Tibial nerve (tissue), 4 donors: ENCODE measurements at regions not wholly inside any gene's neighbourhood (a gene's known extent, or its start where the extent isn't known, plus 50 kb on each side); places are given as distances from the start of the nearest gene placed in this dataset.

Experiments
- DNase-seq, 2 donors: peaks; one replicate each; pipeline ENCODE4 v3.0.0-alpha.2; 2019; ENCODE audit warnings: low spot score in 2 of 2
- H3K27ac ChIP-seq, 4 donors: fragments of 200-600 bp; sonication (generic) in 3 of 4; one replicate each; pipeline ENCODE4 v1.5.1; 2017 to 2019; ENCODE audit warnings: mild to moderate bottlenecking in 1 of 4
- H3K27me3 ChIP-seq, 2 donors: fragments of 200-600 bp; sonication (generic) in 1 of 2; one replicate each; pipeline versions ENCODE4 v1.5.1 to v1.6.0; 2017 to 2019
- H3K36me3 ChIP-seq, 3 donors: fragments of 200-600 bp; sonication (generic); one replicate each; pipeline ENCODE4 v1.5.1; 2018 to 2019
- H3K4me1 ChIP-seq, 4 donors: fragments of 200-600 bp; sonication (generic) in 3 of 4; one replicate each; pipeline ENCODE4 v1.5.1; 2017 to 2019
- H3K4me3 ChIP-seq, 4 donors: fragments of 200-600 bp; sonication (generic) in 3 of 4; one replicate each; pipeline ENCODE4 v1.5.1; 2017 to 2019; ENCODE audit warnings: mild to moderate bottlenecking in 1 of 4, moderate library complexity in 1 of 4
- H3K9me3 ChIP-seq, 4 donors: fragments of 200-600 bp; sonication (generic) in 3 of 4; one replicate each; pipeline ENCODE4 v1.5.1; 2017 to 2019
- EP300 ChIP-seq, 2 donors: sonication (generic); formaldehyde crosslinking; IDR thresholded peaks; one replicate each; pipeline ENCODE4 v1.6.1; 2017; ENCODE audit warnings: antibody characterized with exemption in 2 of 2, mild to moderate bottlenecking in 1 of 2
- POLR2A ChIP-seq, 2 donors: fragments of 450-650 bp; IDR thresholded peaks; one replicate each; pipeline ENCODE4 v1.6.1; 2017; ENCODE audit warnings: antibody characterized with exemption in 2 of 2, mild to moderate bottlenecking in 2 of 2, moderate library complexity in 2 of 2
- WGBS, 2 donors: methylation state at CpG; one replicate each; pipeline ENCODE4 v1.1.5; 2018; 5-methylcytosine and 5-hydroxymethylcytosine counted together
- TF ChIP-seq, protein P1 (sequence below), 5 experiments: fragments of 200-600 bp in 3 of 5; fragments of 450-650 bp in 2 of 5; sonication (generic) in 3 of 5; IDR thresholded peaks; one replicate each; pipeline ENCODE4 v1.5.1; 2016 to 2019; ENCODE audit warnings: antibody characterized with exemption in 5 of 5, mild to moderate bottlenecking in 3 of 5, moderate library complexity in 2 of 5

GRCh38 chr5:62167561-62168057 lies 138.4 kb upstream of the KIF2A start:
- Histone ChIP-seq H3K4me1 (no peaks in the 10 kb centered on the region), H3K27ac (no peak overlapping the region), H3K4me3 (no peak overlapping the region), H3K9me3 (peaks cover 0 to 5% (median 0%) of the 10 kb centered on the region in 4 donors), H3K36me3 (no peaks in the 10 kb centered on the region), H3K27me3 (no peaks in the 10 kb centered on the region)
- WGBS, 2 donors = 56 to 59% methylated on average over 3 of the region's 3 CpGs
- no peak for TF ChIP-seq EP300 (IDR thresholded peaks at IDR 0.05)
- TF ChIP-seq, protein P1, sequence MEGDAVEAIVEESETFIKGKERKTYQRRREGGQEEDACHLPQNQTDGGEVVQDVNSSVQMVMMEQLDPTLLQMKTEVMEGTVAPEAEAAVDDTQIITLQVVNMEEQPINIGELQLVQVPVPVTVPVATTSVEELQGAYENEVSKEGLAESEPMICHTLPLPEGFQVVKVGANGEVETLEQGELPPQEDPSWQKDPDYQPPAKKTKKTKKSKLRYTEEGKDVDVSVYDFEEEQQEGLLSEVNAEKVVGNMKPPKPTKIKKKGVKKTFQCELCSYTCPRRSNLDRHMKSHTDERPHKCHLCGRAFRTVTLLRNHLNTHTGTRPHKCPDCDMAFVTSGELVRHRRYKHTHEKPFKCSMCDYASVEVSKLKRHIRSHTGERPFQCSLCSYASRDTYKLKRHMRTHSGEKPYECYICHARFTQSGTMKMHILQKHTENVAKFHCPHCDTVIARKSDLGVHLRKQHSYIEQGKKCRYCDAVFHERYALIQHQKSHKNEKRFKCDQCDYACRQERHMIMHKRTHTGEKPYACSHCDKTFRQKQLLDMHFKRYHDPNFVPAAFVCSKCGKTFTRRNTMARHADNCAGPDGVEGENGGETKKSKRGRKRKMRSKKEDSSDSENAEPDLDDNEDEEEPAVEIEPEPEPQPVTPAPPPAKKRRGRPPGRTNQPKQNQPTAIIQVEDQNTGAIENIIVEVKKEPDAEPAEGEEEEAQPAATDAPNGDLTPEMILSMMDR (IDR thresholded peaks at IDR 0.05) = no peak
- TF ChIP-seq POLR2A (IDR thresholded peaks at IDR 0.05) = no peak
- no peak for DNase-seq

DNA sequence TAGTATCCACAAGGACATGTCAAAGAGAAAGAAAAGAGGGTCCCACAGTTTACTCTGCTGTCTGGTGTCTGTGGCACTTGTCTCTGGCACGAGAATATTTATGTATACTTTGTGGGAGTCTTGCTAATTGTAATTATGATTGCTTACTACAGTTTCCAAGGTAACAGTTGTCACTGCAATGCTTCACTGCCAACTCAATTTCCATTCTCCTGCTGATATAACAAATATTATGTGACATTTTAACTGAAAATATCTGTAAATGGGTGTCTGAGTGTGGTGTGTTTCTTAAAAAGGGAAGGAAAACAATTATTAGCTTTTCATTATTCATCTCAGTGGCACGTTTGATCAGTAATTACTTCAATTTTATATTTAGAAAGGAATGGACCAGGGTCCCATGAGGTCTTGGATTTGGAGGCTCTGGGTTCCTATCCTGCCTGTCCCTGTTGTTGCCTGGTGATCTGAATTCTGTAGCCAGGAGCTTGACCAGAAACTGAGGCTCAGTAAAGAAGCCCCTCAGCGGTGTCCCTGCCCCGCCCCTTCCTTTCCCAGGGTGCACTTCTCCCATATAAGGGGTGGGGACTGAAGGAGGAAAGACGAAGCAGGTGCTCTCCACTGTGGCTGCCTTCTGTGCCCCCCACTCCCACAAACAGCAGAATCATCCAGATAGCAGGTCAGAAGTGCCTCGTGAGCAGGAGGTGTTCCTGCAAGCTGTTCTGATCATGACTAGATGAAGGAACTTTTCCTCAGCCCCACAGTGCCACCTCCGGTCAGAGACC lies 137.3 kb upstream of the KIF2A start:
- WGBS, 2 donors = 67 to 78% methylated on average over 7 of the region's 7 CpGs

GRCh38 chr5:62178258-62178657 lies 127.7 kb upstream of the KIF2A start:
- DNase-seq = no peak
- no peaks in the 10 kb centered on the region for H3K36me3 ChIP-seq
- H3K27me3 ChIP-seq = no peaks in the 10 kb centered on the region
- H3K27ac ChIP-seq = no peak overlapping the region
- TF ChIP-seq POLR2A (IDR thresholded peaks at IDR 0.05) = no peak
- TF ChIP-seq, protein P1 (IDR thresholded peaks at IDR 0.05) = no peak
- no peak for TF ChIP-seq EP300 (IDR thresholded peaks at IDR 0.05)
- no peaks in the 10 kb centered on the region for H3K9me3 ChIP-seq
- H3K4me1 ChIP-seq = no peaks in the 10 kb centered on the region
- H3K4me3 ChIP-seq = no peak overlapping the region
- 73 to 75% methylated on average over 5 of the region's 5 CpGs for WGBS, 2 donors

More for the DNA sequence above, 137.3 kb upstream of the KIF2A start:
- no peak for DNase-seq
- H3K4me1 ChIP-seq = no peaks in the 10 kb centered on the region
- H3K4me3 ChIP-seq = no peak overlapping the region
- H3K27ac ChIP-seq = no peak overlapping the region
- H3K36me3 ChIP-seq = no peaks in the 10 kb centered on the region
- no peaks in the 10 kb centered on the region for H3K27me3 ChIP-seq
- no peaks in the 10 kb centered on the region for H3K9me3 ChIP-seq
- TF ChIP-seq EP300 (IDR thresholded peaks at IDR 0.05) (no peak), POLR2A (IDR thresholded peaks at IDR 0.05) (no peak)
- TF ChIP-seq, protein P1 (IDR thresholded peaks at IDR 0.05) = no peak

DNA sequence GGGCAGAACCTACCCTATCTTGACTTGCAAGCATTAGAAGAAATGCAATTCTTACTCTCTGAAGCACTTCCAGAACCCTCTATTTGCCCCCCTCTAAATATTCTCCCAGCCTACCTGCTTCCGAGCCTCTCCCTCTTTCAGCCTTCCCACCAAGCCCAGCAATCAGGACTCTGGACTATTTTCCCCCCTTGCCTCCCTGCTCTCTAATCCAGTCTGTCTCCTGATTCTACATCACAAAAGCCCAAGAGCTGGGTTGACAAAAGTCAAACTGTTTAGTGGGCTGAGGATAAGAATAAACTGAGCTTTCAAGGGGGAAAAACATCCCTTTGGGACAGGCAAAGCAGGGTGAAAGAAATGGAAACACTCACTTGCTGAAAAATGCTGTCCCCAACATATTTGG lies 123.2 kb upstream of the KIF2A start:
- Histone ChIP-seq H3K27ac (no peak overlapping the region), H3K4me1 (no peaks in the 10 kb centered on the region), H3K4me3 (no peak overlapping the region), H3K36me3 (no peaks in the 10 kb centered on the region), H3K27me3 (no peaks in the 10 kb centered on the region), H3K9me3 (no peaks in the 10 kb centered on the region)
- no peak for TF ChIP-seq EP300 (IDR thresholded peaks at IDR 0.05)
- TF ChIP-seq, protein P1 (IDR thresholded peaks at IDR 0.05) = no peak
- TF ChIP-seq POLR2A (IDR thresholded peaks at IDR 0.05) = no peak
- 76 to 86% methylated on average over 1 of the region's 1 CpG for WGBS, 2 donors
- no peak for DNase-seq

DNA sequence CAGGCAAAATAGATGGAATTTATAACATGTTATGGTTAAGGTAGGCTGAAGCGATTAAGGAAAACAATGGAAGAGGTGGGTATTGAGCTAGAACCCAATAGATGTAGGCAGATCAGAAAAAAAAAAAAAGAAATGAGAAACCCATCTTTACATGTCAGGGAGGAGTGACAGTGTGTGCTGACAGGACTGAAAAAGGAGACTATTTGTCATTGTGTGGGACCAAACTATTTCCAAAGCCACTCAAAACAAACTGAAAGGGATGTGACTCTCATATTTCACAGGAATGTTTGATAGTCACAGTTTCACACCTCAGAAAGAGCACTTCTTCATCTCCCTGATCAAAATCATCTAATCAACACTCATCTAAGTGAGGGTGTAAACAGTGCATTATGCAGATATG lies 122.3 kb upstream of the KIF2A start:
- no peak for DNase-seq
- Histone ChIP-seq H3K27me3 (no peaks in the 10 kb centered on the region), H3K27ac (no peak overlapping the region), H3K4me1 (no peaks in the 10 kb centered on the region), H3K9me3 (no peaks in the 10 kb centered on the region), H3K4me3 (no peak overlapping the region), H3K36me3 (no peaks in the 10 kb centered on the region)
- WGBS, 2 donors = 92 to 96% methylated on average over 1 of the region's 1 CpG
- TF ChIP-seq, protein P1 (IDR thresholded peaks at IDR 0.05) = no peak
- TF ChIP-seq POLR2A (IDR thresholded peaks at IDR 0.05) (no peak), EP300 (IDR thresholded peaks at IDR 0.05) (no peak)
